Transverse colon (tissue), 4 donors: ENCODE measurements at regions not wholly inside any gene's neighbourhood (a gene's known extent, or its start where the extent isn't known, plus 50 kb on each side); places are given as distances from the start of the nearest gene placed in this dataset.

Experiments
- DNase-seq: peaks from one replicate; pipeline ENCODE4 v3.0.0-alpha.2; 2019
- H3K27ac ChIP-seq, 4 donors: fragments of 200-600 bp; sonication (generic); 2 replicates each; pipeline ENCODE4 v1.5.1; 2016 to 2018; ENCODE audit warnings: inconsistent platforms in 4 of 4
- H3K27me3 ChIP-seq: fragments of 200-600 bp; sonication (generic); 2 replicates; pipeline ENCODE4 v1.5.1; 2017; ENCODE audit warnings: inconsistent platforms
- H3K36me3 ChIP-seq, 4 donors: fragments of 200-600 bp; sonication (generic); 2 replicates each; pipeline ENCODE4 v1.5.1; 2017 to 2019; ENCODE audit warnings: inconsistent platforms in 4 of 4
- H3K4me1 ChIP-seq, 4 donors: fragments of 200-600 bp; sonication (generic); 2 replicates each; pipeline ENCODE4 v1.5.1; 2017 to 2020; ENCODE audit warnings: inconsistent platforms in 4 of 4
- H3K4me3 ChIP-seq, 4 donors: fragments of 200-600 bp; sonication (generic); 1 replicate in 1 of 4; 2 replicates in 3 of 4; pipeline versions ENCODE4 v1.5.1 to v1.6.1; 2017 to 2019; ENCODE audit warnings: inconsistent platforms in 4 of 4
- H3K9me3 ChIP-seq, 2 donors: fragments of 200-600 bp; sonication (generic); 2 replicates each; pipeline ENCODE4 v1.5.1; 2017 to 2019; ENCODE audit warnings: inconsistent platforms in 2 of 2
- CTCF ChIP-seq, 5 experiments: fragments of 200-600 bp in 3 of 5; fragments of 450-650 bp in 2 of 5; sonication (generic) in 3 of 5; IDR thresholded peaks; 1 replicate in 2 of 5; 2 replicates in 3 of 5; pipeline ENCODE4 v1.5.1; 2016 to 2017; ENCODE audit warnings: antibody characterized with exemption in 5 of 5, inconsistent platforms in 3 of 5, mild to moderate bottlenecking in 2 of 5, moderate library complexity in 1 of 5
- EP300 ChIP-seq: sonication (generic); formaldehyde crosslinking; IDR thresholded peaks from one replicate; pipeline ENCODE4 v1.6.1; 2017; ENCODE audit warnings: antibody characterized with exemption, low read depth
- POLR2A ChIP-seq: fragments of 450-650 bp; IDR thresholded peaks from one replicate; pipeline ENCODE4 v1.6.1; 2016; ENCODE audit warnings: antibody characterized with exemption, mild to moderate bottlenecking, moderate library complexity
- POLR2AphosphoS5 ChIP-seq, 3 donors: sonication (generic); formaldehyde crosslinking; IDR thresholded peaks; one replicate each; pipeline ENCODE4 v1.6.1; 2016; ENCODE audit warnings: antibody characterized with exemption in 3 of 3
- WGBS, 2 donors: methylation state at CpG; one replicate each; pipeline ENCODE4 v1.1.5; 2018; ENCODE audit warnings: low coverage in 1 of 2; 5-methylcytosine and 5-hydroxymethylcytosine counted together
- in situ Hi-C, 4 donors: fragments of 200-750 bp; cut with MboI; loops; one replicate each; pipeline versions ENCODE4 v1.15.0 to v1.15.1; 2017; ENCODE audit warnings: low sequenced_read_pairs in 3 of 4, low pct_ligation_motif_present in 1 of 4, low pct_unique_long_range_greater_than_20kb in 1 of 4
- intact Hi-C: fragments of 100-400 bp; cut with DNase I; formaldehyde crosslinking; loops from one replicate; pipeline ENCODE4 v1.15.1; 2023; ENCODE audit warnings: low total_unique reads

- no peak for DNase-seq
- Histone ChIP-seq H3K27ac (no peak overlapping the region), H3K27me3 (no peaks in the 10 kb centered on the region), H3K4me3 (no peak overlapping the region), H3K9me3 (no peaks in the 10 kb centered on the region), H3K4me1 (no peaks in the 10 kb centered on the region), H3K36me3 (no peaks in the 10 kb centered on the region)
- in situ Hi-C loops (no loop called here), intact Hi-C loops (no loop called here)
- TF ChIP-seq CTCF (IDR thresholded peaks at IDR 0.05) = no peak
- no peak for TF ChIP-seq POLR2A
- no peak for TF ChIP-seq EP300
- no peak for TF ChIP-seq POLR2AphosphoS5 (IDR thresholded peaks at IDR 0.05)
- WGBS, 2 donors = 77 to 90% methylated on average over 3 of the region's 3 CpGs
Observed at GRCh38 chr14:62307844-62308243, 545.6 kb downstream of the SNAPC1 start.

GRCh38 chr14:62308316-62308715 is 546.1 kb downstream of the SNAPC1 start:
- in situ Hi-C loops (no loop called here), intact Hi-C loops (no loop called here)
- DNase-seq = no peak
- TF ChIP-seq POLR2AphosphoS5 (IDR thresholded peaks at IDR 0.05) (no peak), CTCF (IDR thresholded peaks at IDR 0.05) (no peak)
- 66 to 75% methylated on average over 2 to 3 of the region's 3 CpGs for WGBS, 2 donors
- no peaks in the 10 kb centered on the region for H3K36me3 ChIP-seq
- H3K27ac ChIP-seq = no peak overlapping the region
- H3K9me3 ChIP-seq = no peaks in the 10 kb centered on the region
- no peak overlapping the region for H3K4me3 ChIP-seq
- no peaks in the 10 kb centered on the region for H3K27me3 ChIP-seq
- no peaks in the 10 kb centered on the region for H3K4me1 ChIP-seq

DNA sequence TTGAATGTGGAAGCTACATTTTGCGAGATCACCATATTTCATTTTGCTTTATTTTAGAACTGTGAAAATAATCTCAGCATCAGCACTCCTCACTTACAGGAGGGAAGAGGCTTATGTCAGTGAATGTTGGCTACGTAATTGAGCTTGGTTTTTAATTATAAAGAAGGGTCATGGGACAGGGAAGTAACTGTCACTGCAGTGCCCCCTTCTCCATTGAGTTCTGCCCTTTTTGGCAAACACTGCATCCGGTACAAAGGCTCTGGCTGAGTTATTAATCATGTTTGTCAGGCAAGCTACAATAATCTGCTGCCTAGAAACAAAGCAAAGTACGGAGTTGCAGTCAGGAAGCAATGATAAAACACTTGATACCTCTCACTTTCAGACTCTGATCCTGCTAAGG is 546.7 kb downstream of the SNAPC1 start:
- Histone ChIP-seq H3K4me3 (no peak overlapping the region), H3K4me1 (no peaks in the 10 kb centered on the region), H3K27me3 (no peaks in the 10 kb centered on the region), H3K36me3 (no peaks in the 10 kb centered on the region), H3K9me3 (no peaks in the 10 kb centered on the region), H3K27ac (no peak overlapping the region)
- DNase-seq = no peak
- intact Hi-C loops = no loop called here
- no peak for TF ChIP-seq CTCF (IDR thresholded peaks at IDR 0.05)
- no peak for TF ChIP-seq EP300
- no peak for TF ChIP-seq POLR2AphosphoS5 (IDR thresholded peaks at IDR 0.05)
- no peak for TF ChIP-seq POLR2A
- WGBS, 2 donors = 24 to 39% methylated on average over 3 to 4 of the region's 4 CpGs
- in situ Hi-C loops = no loop called here

GRCh38 chr14:62313212-62313611 is 551.0 kb downstream of the SNAPC1 start:
- H3K4me3 ChIP-seq = no peak overlapping the region
- no peak for DNase-seq
- H3K27me3 ChIP-seq = no peaks in the 10 kb centered on the region
- intact Hi-C loops (no loop called here), in situ Hi-C loops (no loop called here)
- no peak overlapping the region for H3K27ac ChIP-seq
- no peaks in the 10 kb centered on the region for H3K36me3 ChIP-seq
- 45 to 60% methylated on average over 3 of the region's 3 CpGs for WGBS, 2 donors
- no peaks in the 10 kb centered on the region for H3K9me3 ChIP-seq
- no peaks in the 10 kb centered on the region for H3K4me1 ChIP-seq
- TF ChIP-seq POLR2A (no peak), POLR2AphosphoS5 (IDR thresholded peaks at IDR 0.05) (no peak), CTCF (IDR thresholded peaks at IDR 0.05) (no peak), EP300 (no peak)
